ENCODE measurements at regions not wholly inside any gene's neighbourhood (a gene's known extent, or its start where the extent isn't known, plus 50 kb on each side); places are given as distances from the start of the nearest gene placed in this dataset.
"Not testable (repeated sequence)": the region's sequence is repeated elsewhere in the genome, so short reads cannot be mapped to it uniquely, and the experiment has no call there.

DNA sequence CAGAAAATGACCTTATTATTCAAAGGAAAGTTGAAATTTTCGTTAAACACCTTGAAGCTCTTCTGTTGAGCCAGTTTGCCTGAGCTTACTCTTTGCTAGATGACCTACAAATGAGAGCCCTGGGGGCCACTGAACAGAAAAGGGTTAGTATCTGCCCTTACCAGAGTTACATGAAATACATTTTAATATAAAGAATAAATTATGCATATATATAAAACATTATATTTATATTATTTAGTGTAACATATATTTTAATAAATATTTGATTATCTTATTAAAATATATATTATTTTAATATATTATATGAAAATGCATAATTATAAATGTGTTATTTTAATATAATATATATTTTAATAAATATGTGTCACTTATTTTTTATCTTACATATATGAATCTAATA, 628.4 kb upstream of the TPK1 start:
- peaks cover 23% of the 10 kb centered on the region for H3K9me3 ChIP-seq
- H3K4me3 ChIP-seq, result no peak overlapping the region
- ATAC-seq, result no peak

DNA sequence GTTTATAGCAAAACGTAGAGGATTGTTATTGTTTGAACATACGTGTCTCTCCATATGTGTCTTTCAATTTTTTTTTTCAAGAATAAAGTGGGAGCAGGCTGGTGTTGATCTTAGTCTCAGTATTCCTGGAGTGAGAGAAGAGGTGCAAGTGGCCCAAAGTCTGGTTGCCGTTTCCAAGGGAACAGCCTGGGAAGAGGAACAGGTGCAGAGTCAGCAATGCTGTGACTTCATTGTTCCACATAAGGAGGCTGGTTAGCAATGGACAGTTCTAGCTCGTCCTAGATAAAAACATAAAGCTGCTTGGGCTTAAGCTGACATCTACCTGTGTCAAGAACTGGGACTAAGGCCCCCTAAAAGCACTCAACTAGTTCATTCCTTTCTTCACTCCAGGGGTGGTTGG, 626.6 kb upstream of the TPK1 start:
- Histone ChIP-seq H3K9me3 (peaks cover 20% of the 10 kb centered on the region), H3K4me3 (no peak overlapping the region), H3K4me1 (ENCODE audit: low read depth) (no peaks in the 10 kb centered on the region), H3K36me3 (ENCODE audit: low read depth) (no peaks in the 10 kb centered on the region)
- DNase-seq (no peak), ATAC-seq (no peak)
- TF ChIP-seq, protein P1, sequence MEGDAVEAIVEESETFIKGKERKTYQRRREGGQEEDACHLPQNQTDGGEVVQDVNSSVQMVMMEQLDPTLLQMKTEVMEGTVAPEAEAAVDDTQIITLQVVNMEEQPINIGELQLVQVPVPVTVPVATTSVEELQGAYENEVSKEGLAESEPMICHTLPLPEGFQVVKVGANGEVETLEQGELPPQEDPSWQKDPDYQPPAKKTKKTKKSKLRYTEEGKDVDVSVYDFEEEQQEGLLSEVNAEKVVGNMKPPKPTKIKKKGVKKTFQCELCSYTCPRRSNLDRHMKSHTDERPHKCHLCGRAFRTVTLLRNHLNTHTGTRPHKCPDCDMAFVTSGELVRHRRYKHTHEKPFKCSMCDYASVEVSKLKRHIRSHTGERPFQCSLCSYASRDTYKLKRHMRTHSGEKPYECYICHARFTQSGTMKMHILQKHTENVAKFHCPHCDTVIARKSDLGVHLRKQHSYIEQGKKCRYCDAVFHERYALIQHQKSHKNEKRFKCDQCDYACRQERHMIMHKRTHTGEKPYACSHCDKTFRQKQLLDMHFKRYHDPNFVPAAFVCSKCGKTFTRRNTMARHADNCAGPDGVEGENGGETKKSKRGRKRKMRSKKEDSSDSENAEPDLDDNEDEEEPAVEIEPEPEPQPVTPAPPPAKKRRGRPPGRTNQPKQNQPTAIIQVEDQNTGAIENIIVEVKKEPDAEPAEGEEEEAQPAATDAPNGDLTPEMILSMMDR (IDR thresholded peaks at IDR 0.05), result no peak
- intact Hi-C loops (cut with DNase I, micrococcal nuclease), result no loop called here

More for the DNA sequence above, 628.4 kb upstream of the TPK1 start:
- intact Hi-C loops (cut with DNase I, micrococcal nuclease), result no loop called here
- no peaks in the 10 kb centered on the region for H3K4me1 ChIP-seq (ENCODE audit: low read depth)
- TF ChIP-seq, protein P1 (IDR thresholded peaks at IDR 0.05), result no peak
- DNase-seq, result no peak
- H3K36me3 ChIP-seq (ENCODE audit: low read depth), result no peaks in the 10 kb centered on the region

DNA sequence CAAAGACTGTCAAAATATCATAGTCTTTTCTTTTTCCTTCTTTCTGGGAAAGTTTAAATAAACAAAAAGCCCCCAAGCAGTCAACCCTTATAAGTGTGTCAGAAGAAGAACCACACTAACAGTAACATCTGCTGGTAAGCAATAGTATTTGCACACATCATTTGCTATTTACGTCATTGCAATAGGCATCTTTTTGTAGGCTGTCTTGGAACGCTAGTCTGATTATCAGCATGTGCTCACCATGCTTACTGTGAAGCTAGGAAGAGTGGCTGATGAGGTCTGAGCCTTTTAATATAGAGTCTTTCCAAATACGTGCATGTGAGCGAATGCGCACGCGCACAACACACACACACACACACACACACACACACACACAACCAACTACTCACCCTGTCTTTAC, 599.0 kb upstream of the TPK1 start:
- no peak for DNase-seq
- no peaks in the 10 kb centered on the region for H3K36me3 ChIP-seq (ENCODE audit: low read depth)
- H3K4me3 ChIP-seq, result no peak overlapping the region
- TF ChIP-seq, protein P1 (IDR thresholded peaks at IDR 0.05), result no peak
- intact Hi-C loops (cut with DNase I, micrococcal nuclease), result no loop called here
- H3K9me3 ChIP-seq, result peaks cover 5% of the 10 kb centered on the region
- no peaks in the 10 kb centered on the region for H3K4me1 ChIP-seq (ENCODE audit: low read depth)
- ATAC-seq, result no peak

DNA sequence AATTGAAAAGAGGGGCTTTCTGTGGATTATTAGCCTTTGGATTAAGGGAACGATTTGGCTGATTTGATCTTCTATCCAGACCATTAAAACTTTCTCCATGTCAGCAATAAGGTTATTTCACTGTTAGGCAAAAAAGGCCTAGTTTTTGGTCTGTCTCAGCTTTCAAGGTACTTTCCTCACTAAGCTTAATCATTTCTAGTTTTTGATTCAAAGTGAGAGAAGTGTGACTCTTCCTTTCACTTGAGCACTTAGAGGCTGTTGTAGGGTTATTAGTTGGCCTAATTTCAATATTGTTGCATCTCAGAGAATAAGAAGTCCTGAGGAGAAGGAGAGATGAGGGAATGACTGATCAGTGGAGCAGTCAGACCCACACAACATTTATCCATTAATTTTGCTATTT, 596.0 kb upstream of the TPK1 start:
- TF ChIP-seq, protein P1 (IDR thresholded peaks at IDR 0.05), result no peak
- Histone ChIP-seq H3K4me1 (ENCODE audit: low read depth) (no peaks in the 10 kb centered on the region), H3K4me3 (no peak overlapping the region), H3K9me3 (peaks cover 16% of the 10 kb centered on the region), H3K36me3 (ENCODE audit: low read depth) (no peaks in the 10 kb centered on the region)
- ATAC-seq, result no peak
- intact Hi-C loops (cut with DNase I, micrococcal nuclease), result no loop called here
- DNase-seq, result no peak

DNA sequence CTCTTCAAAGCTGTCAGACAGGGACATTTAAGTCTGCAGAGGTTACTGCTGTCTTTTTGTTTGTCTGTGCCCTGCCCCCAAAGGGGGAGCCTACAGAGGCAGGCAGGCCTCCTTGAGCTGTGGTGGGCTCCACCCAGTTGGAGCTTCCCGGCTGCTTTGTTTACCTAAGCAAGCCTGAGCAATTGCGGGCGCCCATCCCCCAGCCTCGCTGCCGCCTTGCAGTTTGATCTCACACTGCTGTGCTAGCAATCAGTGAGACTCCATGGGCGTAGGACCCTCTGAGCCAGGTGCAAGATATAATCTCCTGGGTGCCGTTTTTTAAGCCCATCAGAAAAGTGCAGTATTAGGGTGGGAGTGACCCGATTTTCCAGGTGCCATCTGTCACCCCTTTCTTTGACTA, 582.6 kb upstream of the TPK1 start:
- H3K4me3 ChIP-seq; ATAC-seq; intact Hi-C loops (cut with DNase I, micrococcal nuclease); H3K36me3 ChIP-seq (ENCODE audit: low read depth); DNase-seq; H3K4me1 ChIP-seq (ENCODE audit: low read depth): not testable (repeated sequence)
- peaks cover 12% of the 10 kb centered on the region for H3K9me3 ChIP-seq

DNA sequence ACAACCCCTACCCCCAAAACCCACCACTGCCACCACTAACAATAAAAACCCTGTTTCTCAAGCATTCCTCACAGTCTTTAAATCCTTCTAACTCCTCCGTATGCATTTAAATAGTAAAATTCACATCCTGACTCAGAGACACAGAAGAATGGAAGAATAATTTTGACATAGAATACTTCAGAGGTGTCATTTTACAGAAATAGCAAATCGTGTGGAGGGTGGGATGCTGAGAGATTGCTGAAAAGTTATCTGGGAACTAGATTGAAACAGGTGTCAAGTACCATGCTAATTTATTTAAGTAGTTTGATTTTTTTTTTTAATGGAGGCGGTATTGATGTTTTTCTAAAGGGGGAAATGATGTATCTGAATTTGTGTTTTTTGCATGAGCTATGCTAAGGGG, 575.2 kb upstream of the TPK1 start:
- Histone ChIP-seq H3K9me3 (peaks cover 5% of the 10 kb centered on the region), H3K4me3 (no peak overlapping the region), H3K4me1 (ENCODE audit: low read depth) (no peaks in the 10 kb centered on the region), H3K36me3 (ENCODE audit: low read depth) (no peaks in the 10 kb centered on the region)
- no peak for DNase-seq
- intact Hi-C loops (cut with DNase I, micrococcal nuclease), result no loop called here
- no peak for ATAC-seq
- TF ChIP-seq, protein P1 (IDR thresholded peaks at IDR 0.05), result no peak
